Activated T-cell treated with anti-CD3 and anti-CD28 coated beads, Interleukin-2, amount 50 U/mL, for 24 hours (primary cell): ENCODE measurements at regions not wholly inside any gene's neighbourhood (a gene's known extent, or its start where the extent isn't known, plus 50 kb on each side); places are given as distances from the start of the nearest gene placed in this dataset.
"Not testable (repeated sequence)": the region's sequence is repeated elsewhere in the genome, so short reads cannot be mapped to it uniquely, and the experiment has no call there.

ENCODE experiments used
- DNase-seq: peaks from one replicate; pipeline ENCODE4 v3.0.0-alpha.2; 2020
- H3K27ac Mint-ChIP-seq: 2 replicates; pipeline ENCODE4 v1.8.0; 2020; ENCODE audit warnings: mild to moderate bottlenecking, mixed read lengths
- H3K27me3 Mint-ChIP-seq: 2 replicates; pipeline ENCODE4 v1.8.0; 2020; ENCODE audit warnings: mixed read lengths
- H3K36me3 Mint-ChIP-seq: 2 replicates; pipeline ENCODE4 v1.8.0; 2020; ENCODE audit warnings: low read depth, mixed read lengths
- H3K4me1 Mint-ChIP-seq: 2 replicates; pipeline ENCODE4 v1.8.0; 2020; ENCODE audit warnings: low read depth, mixed read lengths
- H3K4me3 Mint-ChIP-seq: 2 replicates; pipeline ENCODE4 v1.8.0; 2020; ENCODE audit warnings: mild to moderate bottlenecking, moderate library complexity, mixed read lengths
- H3K9me3 Mint-ChIP-seq: 2 replicates; pipeline ENCODE4 v1.8.0; 2020; ENCODE audit warnings: mixed read lengths

DNA sequence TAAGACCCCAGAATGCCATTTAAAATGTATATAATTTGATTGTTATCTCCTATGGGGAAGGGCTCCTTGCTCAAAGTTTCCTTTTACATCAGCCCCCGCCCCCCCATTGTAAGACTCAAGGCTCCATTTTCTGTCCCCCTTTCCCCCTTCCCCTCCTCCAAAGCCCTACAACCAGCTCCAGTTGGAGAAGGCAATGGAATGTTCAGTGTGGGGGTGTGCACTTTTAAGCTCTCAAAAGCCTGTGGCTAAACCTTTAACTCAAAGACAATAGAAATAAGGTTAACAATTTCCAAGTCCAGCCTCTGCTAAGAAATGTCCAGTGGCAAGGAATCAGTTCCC, 114.7 kb downstream of the NOG start:
- Mint-ChIP-seq H3K4me3 (no peak overlapping the region), H3K9me3 (no peaks in the 10 kb centered on the region), H3K4me1 (no peaks in the 10 kb centered on the region), H3K27me3 (peaks cover 19% of the 10 kb centered on the region), H3K27ac (no peak overlapping the region), H3K36me3 (no peaks in the 10 kb centered on the region)
- no peak for DNase-seq

DNA sequence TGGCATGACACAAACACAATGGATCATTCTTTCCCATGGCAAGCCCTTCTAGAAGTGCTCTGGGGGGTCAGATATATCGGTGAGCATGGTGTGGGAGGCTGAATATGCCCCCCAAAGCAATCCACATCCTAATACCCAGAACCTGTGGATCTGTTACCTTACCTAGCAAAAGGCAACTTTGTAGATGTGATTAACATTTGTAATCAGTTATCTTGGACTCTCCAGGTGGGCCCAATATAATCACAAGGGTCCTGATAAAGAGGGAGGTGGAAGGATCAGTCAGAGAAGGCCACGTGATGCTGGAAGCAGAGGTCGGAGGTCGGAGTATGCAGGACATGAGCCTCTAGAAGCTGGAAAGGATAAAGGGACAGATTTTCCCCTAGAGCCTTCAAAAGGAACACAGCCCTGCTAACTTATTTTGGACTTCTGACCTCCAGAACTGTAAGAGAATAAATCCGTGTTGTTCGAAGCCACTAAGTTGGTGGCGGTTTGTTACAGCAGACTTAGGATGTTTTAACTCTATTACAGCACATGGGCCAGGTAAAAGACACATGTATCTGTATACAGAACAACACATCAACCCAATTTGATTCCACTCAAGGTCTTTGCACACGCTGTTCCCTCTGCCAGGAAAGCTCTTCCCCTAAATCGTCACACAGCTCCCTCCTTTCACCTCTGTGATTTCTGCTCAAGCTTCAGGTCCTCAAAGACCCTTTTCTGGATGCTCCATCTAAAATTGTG, 115.3 kb downstream of the NOG start:
- H3K4me1 Mint-ChIP-seq, result no peaks in the 10 kb centered on the region
- no peaks in the 10 kb centered on the region for H3K9me3 Mint-ChIP-seq
- no peaks in the 10 kb centered on the region for H3K36me3 Mint-ChIP-seq
- H3K27me3 Mint-ChIP-seq, result peaks cover 14% of the 10 kb centered on the region
- DNase-seq, result no peak
- no peak overlapping the region for H3K27ac Mint-ChIP-seq
- H3K4me3 Mint-ChIP-seq, result no peak overlapping the region

DNA sequence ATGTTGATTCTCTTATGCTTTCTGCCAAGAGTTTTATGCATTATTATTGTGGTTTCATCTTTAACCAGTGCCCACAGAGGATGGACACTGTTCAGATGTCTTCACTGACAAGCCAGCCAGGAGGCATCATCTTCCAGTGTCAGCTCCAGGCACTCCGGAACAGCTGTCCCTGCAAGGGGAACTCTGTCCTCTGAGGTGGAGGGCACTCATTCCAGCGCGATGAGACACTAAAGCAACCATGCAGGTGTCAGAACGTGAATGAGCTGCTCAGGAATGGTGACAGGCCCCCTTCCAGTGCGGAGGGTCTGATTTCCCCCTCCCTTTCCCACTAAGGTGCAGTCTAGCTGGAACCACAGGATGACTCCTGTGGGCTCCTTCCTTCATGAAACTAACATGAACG, 117.5 kb downstream of the NOG start:
- no peak for DNase-seq
- H3K9me3 Mint-ChIP-seq, result no peaks in the 10 kb centered on the region
- H3K4me3 Mint-ChIP-seq, result no peak overlapping the region
- peaks cover 7% of the 10 kb centered on the region for H3K27me3 Mint-ChIP-seq
- H3K36me3 Mint-ChIP-seq, result no peaks in the 10 kb centered on the region
- no peak overlapping the region for H3K27ac Mint-ChIP-seq
- H3K4me1 Mint-ChIP-seq, result peaks cover under 1% of the 10 kb centered on the region

DNA sequence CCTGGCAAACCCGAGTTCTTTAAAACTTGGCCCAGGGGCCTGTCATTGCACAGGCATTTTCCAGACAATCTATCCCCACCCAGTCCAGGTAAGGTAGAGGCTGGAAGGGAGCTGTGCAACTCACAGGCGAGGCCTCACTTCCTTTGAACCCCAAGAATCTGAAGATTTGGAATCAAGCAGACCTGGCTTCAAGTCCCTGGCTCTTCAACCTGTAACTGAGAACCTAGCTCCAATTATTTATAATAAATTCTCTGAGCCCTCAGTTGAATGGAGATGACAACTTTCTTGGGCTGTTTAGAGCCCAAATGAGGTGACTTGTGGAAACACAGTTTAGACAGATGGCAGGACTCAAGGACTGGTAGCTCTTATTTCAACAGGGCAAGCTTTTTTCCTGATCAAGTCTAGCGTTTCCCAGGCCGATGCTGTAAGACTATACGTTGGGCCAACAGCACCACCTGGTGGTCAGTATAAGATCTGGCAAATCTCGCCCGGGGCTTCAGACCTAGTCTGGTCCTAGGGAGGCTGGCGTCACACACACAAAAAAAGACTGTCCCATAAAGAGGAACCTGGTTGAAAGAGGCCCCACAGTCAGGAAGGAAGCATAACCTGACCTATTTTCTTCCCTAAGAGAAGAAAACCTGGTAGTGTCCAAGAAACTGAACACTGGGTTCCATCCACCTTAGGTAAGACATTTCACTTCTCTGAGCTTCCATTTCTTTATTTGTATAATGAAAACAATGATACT, 117.9 kb downstream of the C17orf67 start:
- Mint-ChIP-seq H3K9me3 (no peaks in the 10 kb centered on the region), H3K27ac (no peak overlapping the region), H3K27me3 (peaks cover 3% of the 10 kb centered on the region), H3K36me3 (no peaks in the 10 kb centered on the region), H3K4me3 (no peak overlapping the region), H3K4me1 (peaks cover 2% of the 10 kb centered on the region)
- DNase-seq, result peak; percentile 78

DNA sequence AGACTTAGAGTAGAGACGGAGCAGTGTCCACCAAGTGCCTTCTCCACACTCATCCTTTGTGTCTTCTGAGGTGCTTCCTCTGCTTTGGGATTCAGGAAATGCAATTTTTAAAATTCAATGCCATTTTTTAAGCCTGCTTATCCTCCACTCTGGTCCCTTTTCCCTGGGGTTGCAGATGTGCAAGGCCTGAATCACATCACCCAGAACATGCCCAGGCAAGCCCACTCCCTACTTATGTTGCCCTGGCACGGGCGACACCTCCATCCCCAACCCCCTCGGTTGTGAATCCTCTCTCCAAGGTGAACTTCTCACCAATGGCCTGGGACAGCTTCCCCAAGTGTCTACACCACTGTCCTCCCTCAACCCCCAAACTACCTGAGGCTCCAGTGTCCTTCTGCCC, 116.2 kb downstream of the C17orf67 start:
- no peak for DNase-seq
- Mint-ChIP-seq H3K4me3 (no peak overlapping the region), H3K27ac (no peak overlapping the region), H3K36me3 (no peaks in the 10 kb centered on the region), H3K4me1 (peaks cover 2% of the 10 kb centered on the region), H3K9me3 (no peaks in the 10 kb centered on the region), H3K27me3 (peaks cover 3% of the 10 kb centered on the region)

DNA sequence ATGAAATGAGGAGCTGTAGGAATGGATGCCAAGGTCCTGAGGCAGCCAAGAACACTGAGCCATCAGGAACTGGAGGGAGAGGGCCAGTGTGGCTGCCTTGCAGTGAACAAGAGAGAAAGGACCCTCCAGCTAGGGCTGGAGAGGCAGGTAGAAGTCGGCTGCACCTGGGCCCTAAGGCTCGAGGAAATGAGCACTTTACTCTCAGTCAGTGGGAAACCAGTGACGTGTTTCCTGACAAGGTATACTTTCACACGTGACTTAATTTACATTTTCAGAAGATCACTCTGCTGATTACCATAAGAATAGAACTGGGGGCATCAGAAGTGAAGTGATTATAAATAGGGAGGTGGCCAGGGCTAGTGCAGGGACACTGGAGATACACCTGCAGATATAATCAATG, 115.2 kb downstream of the C17orf67 start:
- peaks cover 2% of the 10 kb centered on the region for H3K4me1 Mint-ChIP-seq
- H3K27ac Mint-ChIP-seq, result no peak overlapping the region
- H3K27me3 Mint-ChIP-seq, result peaks cover 3% of the 10 kb centered on the region
- H3K9me3 Mint-ChIP-seq, result no peaks in the 10 kb centered on the region
- DNase-seq, result no peak
- H3K36me3 Mint-ChIP-seq, result no peaks in the 10 kb centered on the region
- H3K4me3 Mint-ChIP-seq, result no peak overlapping the region

DNA sequence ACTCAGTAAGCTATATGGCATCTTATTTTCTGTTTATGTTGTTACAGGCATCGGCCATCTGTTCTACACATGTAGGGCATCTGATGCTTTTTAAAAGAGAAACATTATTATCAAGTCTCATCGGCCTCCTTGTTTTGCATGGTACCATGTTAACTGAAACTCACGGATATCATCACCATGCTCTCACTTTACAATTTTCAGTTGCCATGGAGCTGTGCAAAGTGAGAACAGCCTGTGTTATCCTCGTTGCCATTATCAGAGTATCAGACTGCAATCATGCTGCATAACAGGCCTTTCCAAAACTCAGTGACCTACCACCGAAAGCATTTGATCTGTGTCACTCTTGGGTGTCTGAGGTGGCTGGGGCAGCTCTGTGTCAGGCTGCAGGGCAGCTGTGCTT, 110.3 kb downstream of the C17orf67 start:
- Mint-ChIP-seq H3K4me1 (peaks cover 1% of the 10 kb centered on the region), H3K27ac (no peak overlapping the region), H3K27me3 (no peaks in the 10 kb centered on the region), H3K9me3 (no peaks in the 10 kb centered on the region), H3K4me3 (no peak overlapping the region), H3K36me3 (no peaks in the 10 kb centered on the region)
- DNase-seq, result no peak

DNA sequence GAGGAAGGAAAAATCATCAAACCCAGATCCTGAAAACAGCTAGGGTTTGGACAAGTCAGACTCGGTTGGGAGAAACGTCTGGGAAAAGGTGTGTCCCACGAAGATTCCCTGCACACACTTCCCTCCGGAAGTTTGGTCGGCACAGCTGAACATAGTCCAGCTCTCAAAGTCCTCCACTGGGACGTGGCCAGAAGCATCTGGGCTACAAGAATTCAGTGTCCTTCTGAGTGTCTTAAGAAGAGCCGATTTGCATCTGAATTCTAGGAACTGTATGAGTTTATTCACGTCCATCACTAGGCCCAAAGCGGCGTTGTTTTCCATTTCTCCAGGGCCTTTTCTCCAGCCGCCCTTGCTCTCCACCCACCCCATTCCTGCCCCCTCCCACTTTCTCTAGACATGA, 109.1 kb downstream of the C17orf67 start:
- Mint-ChIP-seq H3K27me3 (no peaks in the 10 kb centered on the region), H3K36me3 (no peaks in the 10 kb centered on the region), H3K9me3 (no peaks in the 10 kb centered on the region), H3K4me3 (no peak overlapping the region), H3K27ac (no peak overlapping the region), H3K4me1 (peaks cover 1% of the 10 kb centered on the region)
- no peak for DNase-seq

DNA sequence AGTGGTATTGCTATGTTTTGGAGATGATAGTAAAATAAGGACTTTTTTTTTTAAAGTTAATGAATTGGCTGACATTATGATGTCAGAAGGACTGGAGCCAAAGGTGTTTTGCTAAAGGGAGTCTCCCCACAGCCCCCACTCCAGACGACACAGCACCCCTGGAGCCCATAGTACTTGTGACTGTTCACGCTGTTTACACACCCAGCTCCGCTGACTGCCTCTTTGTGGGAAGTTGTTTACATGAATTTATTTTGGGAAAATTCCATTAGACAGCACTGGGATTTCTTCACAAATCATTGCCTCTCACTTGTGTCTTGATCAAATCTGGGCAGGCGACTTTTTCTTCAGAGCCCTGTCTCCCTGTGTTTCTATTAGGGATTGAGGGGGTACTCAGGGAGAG, 108.6 kb downstream of the C17orf67 start:
- H3K36me3 Mint-ChIP-seq, result no peaks in the 10 kb centered on the region
- peaks cover 1% of the 10 kb centered on the region for H3K4me1 Mint-ChIP-seq
- no peaks in the 10 kb centered on the region for H3K27me3 Mint-ChIP-seq
- no peak for DNase-seq
- H3K4me3 Mint-ChIP-seq, result no peak overlapping the region
- no peaks in the 10 kb centered on the region for H3K9me3 Mint-ChIP-seq
- no peak overlapping the region for H3K27ac Mint-ChIP-seq

DNA sequence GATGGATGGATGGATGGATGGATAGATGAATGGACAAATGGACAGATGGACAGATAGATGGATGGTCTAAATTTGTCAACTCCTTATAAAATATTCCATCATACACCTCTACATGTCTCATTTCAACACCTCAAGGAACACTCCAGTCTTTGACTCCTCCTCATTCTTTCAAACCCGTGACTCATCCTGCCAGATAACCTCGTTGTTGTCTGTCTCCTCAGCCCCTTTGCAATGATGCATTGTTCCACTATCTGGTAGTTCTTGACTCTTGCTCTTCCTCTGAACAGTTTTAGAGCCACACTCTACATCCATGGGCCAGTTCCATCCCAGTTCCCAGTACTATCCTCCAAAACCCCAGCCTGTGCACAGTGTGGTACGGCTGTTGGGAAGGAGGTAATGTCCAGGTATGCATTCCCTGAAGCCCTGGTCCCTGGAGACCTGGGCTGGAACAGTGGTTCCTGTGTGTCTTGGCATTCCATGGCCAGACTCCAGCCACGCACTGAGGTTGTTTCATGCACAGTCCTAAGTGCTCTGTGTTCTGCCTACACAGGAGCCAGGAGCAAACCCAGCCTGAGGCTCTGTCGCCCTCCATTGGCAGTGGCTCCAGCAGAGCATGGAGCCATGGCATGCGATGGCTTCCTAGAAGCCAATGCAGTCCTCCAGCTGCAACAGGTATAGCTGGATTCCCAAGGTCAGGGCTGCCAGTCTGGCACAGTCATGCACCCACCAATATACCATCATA, 105.7 kb downstream of the C17orf67 start:
- H3K27ac Mint-ChIP-seq, result no peak overlapping the region
- no peak overlapping the region for H3K4me3 Mint-ChIP-seq
- H3K9me3 Mint-ChIP-seq, result no peaks in the 10 kb centered on the region
- H3K36me3 Mint-ChIP-seq, result no peaks in the 10 kb centered on the region
- DNase-seq, result no peak
- H3K27me3 Mint-ChIP-seq, result peaks cover 4% of the 10 kb centered on the region
- peaks cover 1% of the 10 kb centered on the region for H3K4me1 Mint-ChIP-seq

DNA sequence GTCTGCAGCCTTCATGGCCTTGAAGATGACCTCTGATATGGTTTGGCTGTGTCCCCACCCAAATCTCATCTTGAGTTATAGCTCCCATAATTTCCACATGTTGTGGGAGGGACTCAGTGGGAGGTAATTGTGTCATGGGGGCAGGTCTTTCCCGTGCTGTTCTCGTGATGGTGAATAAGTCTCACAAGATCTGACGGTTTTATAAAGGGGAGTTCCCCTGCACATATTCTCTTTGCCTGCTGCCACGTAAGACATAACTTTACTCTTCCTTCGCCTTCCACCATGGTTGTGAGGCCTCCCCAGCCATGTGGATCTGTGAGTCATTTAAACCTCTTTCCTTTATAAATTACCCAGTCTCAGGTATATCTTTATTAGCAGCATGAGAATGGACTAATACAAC, 102.6 kb downstream of the C17orf67 start:
- H3K4me3 Mint-ChIP-seq, DNase-seq, H3K27me3 Mint-ChIP-seq: not testable (repeated sequence)

DNA sequence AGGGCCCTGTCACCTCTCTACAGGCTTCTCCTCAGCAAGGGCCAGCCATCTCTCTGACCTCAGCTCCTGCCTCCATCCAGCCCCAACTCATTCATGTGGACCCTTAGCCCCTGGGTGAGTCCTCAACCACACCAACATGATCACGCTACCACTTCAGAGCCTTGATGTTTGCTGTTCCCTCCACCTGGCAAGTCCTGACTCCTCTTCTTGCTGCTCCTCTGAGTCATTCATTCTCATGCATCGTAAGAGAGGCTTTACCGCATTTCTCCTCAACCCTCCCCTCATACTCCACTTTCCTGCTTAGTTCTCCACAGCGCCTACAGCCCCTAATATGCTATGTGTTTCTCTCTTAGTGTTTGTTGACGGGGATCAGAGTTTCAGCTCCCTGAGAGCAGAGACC, 99.9 kb downstream of the C17orf67 start:
- Mint-ChIP-seq H3K4me1 (no peaks in the 10 kb centered on the region), H3K4me3 (no peak overlapping the region), H3K27ac (no peak overlapping the region), H3K27me3 (peaks cover 4% of the 10 kb centered on the region), H3K9me3 (no peaks in the 10 kb centered on the region), H3K36me3 (no peaks in the 10 kb centered on the region)
- DNase-seq, result no peak

More for the DNA sequence above, 102.6 kb downstream of the C17orf67 start:
- not testable (repeated sequence) for H3K4me1 Mint-ChIP-seq, H3K27ac Mint-ChIP-seq, H3K9me3 Mint-ChIP-seq, H3K36me3 Mint-ChIP-seq

DNA sequence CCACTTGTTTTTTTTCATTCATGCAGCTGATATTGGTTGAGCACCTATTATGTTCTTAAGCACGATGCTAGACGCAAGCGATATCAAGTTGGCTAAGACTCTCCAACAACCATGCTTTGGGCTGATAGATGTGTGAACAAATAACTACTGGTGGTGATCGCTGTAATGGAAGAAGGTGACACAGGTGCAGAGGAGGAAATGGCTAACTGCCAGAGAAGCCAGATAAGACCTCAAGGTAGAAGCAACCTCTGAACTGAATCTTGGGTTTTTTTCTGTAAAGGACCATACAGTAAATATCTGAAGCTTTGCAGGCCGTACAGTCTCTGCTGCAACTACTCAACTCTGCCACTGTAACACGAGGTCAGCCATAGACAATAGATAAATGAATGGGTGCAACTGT, 97.9 kb downstream of the C17orf67 start:
- Mint-ChIP-seq H3K27ac (no peak overlapping the region), H3K36me3 (no peaks in the 10 kb centered on the region), H3K4me3 (no peak overlapping the region), H3K4me1 (no peaks in the 10 kb centered on the region), H3K27me3 (peaks cover 5% of the 10 kb centered on the region), H3K9me3 (no peaks in the 10 kb centered on the region)
- DNase-seq, result no peak

DNA sequence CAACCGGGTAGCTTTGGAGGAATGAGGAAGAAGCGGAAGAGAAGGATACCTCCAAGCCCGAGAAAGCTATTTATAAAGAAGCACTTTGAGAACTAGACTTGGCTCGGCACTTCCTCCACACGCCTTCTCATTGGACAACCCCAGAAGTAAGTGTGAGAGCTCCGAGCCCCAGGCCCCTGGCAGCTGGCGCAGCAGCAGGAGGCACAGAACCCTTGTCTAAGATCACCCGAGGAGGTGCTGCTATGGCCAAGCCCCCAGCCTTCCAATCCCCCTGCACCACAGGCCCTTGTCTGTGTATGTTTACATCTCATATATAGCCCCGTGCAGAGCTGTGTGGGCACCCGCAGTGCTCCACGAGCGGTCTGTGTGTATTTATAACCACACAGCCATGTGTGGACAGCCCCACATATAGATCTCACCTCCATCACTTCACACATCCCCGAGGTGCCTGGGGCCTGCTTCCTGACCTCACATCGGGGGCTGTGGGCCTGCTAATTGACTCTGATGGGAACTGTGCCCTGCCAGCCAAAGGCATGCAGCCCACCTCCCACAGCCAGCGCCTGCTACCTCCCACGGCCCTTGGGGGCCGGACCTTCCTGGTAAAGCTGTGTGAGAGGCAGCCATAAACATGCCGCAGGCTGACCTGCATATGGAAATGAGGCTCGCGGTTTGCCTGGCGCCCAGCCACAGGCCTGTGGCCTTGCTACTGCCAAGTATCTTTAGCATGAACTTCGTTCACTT, 96.1 kb downstream of the C17orf67 start:
- Mint-ChIP-seq H3K4me3 (no peak overlapping the region), H3K27ac (no peak overlapping the region), H3K9me3 (no peaks in the 10 kb centered on the region), H3K27me3 (peaks cover 7% of the 10 kb centered on the region), H3K4me1 (no peaks in the 10 kb centered on the region), H3K36me3 (no peaks in the 10 kb centered on the region)
- no peak for DNase-seq
